Activated naive CD8-positive, alpha-beta T cell treated with anti-CD3 and anti-CD28 coated beads, Interleukin-2, amount 10 ng/mL, durations not matched to agents 7 days and 5 days (primary cell): ENCODE measurements at regions not wholly inside any gene's neighbourhood (a gene's known extent, or its start where the extent isn't known, plus 50 kb on each side); places are given as distances from the start of the nearest gene placed in this dataset.
"Not testable (repeated sequence)": the region's sequence is repeated elsewhere in the genome, so short reads cannot be mapped to it uniquely, and the experiment has no call there.

ENCODE experiments used
- ATAC-seq: fragments of 150-1000 bp; cut with Tn5 transposase; one replicate; pipeline ENCODE4 v1.10.0; 2021; ENCODE audit warnings: low read depth, moderate library complexity
- POLR2A ChIA-PET: fragments of 350-600 bp; sonication (Branson Sonifier 250); formaldehyde crosslinking; loops from one replicate; lab custom pipeline; 2021; ENCODE audit warnings: antibody characterized with exemption; lab: Charles Lee
- DNase-seq: peaks from one replicate; pipeline ENCODE4 v3.0.0; 2021
- H3K27ac Mint-ChIP-seq: one replicate; pipeline ENCODE4 v1.8.0; 2022; ENCODE audit warnings: mild to moderate bottlenecking, mixed read lengths
- H3K27me3 Mint-ChIP-seq: one replicate; pipeline ENCODE4 v1.8.0; 2022; ENCODE audit warnings: mild to moderate bottlenecking, moderate library complexity, mixed read lengths
- H3K36me3 Mint-ChIP-seq: one replicate; pipeline ENCODE4 v1.8.0; 2021; ENCODE audit warnings: mild to moderate bottlenecking, mixed read lengths
- H3K4me1 Mint-ChIP-seq: one replicate; pipeline ENCODE4 v1.8.0; 2021; ENCODE audit warnings: mixed read lengths
- H3K4me3 Mint-ChIP-seq: one replicate; pipeline ENCODE4 v1.8.0; 2022; ENCODE audit warnings: mild to moderate bottlenecking, moderate library complexity, mixed read lengths
- H3K9me3 Mint-ChIP-seq: one replicate; pipeline ENCODE4 v1.8.0; 2021; ENCODE audit warnings: mixed read lengths

DNA sequence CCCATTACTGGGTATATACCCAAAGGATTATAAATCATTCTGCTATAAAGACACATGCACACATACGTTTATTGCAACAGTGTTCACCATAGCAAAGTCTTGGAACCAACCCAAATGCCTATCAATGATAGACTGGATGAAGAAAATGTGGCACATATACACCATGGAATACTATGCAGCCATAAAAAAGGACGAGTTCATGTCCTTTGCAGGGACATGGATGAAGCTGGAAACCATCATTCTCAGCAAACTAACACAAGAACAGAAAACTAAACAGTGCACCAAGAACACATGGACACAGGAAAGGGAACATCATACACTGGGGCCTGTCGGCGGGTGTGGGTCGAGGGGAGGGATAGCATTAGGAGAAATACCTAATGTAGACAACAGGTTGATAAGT, 65.5 kb upstream of the TEAD1 start:
- POLR2A ChIA-PET, H3K27ac Mint-ChIP-seq, DNase-seq, H3K4me3 Mint-ChIP-seq, H3K27me3 Mint-ChIP-seq, H3K36me3 Mint-ChIP-seq, ATAC-seq, H3K4me1 Mint-ChIP-seq: not testable (repeated sequence)
- peaks cover 13% of the 10 kb centered on the region for H3K9me3 Mint-ChIP-seq

DNA sequence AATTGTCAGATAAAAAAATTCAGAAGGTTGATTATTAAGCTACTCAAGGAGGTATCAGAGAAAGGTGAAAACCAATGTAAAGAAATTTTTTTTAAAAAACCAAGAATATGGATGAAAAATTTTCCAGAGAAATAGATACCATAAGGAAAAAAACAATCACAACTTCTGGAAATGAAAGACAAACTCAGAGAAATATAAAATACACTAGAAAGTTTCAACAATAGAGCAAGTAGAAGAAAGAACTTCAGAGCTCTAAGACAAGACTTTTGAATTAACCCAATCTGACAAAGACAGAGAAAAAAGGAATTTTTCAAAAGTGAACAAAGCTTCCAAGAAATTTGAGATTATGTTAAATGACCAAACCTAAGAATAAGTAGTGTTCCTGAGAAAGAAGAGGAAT, 62.9 kb upstream of the TEAD1 start:
- H3K4me3 Mint-ChIP-seq = no peak overlapping the region
- H3K9me3 Mint-ChIP-seq = peaks cover 13% of the 10 kb centered on the region
- no peak overlapping the region for H3K27ac Mint-ChIP-seq
- no peaks in the 10 kb centered on the region for H3K36me3 Mint-ChIP-seq
- POLR2A ChIA-PET = no interaction called here
- no peak for DNase-seq
- peaks cover 4% of the 10 kb centered on the region for H3K27me3 Mint-ChIP-seq
- no peak for ATAC-seq
- no peaks in the 10 kb centered on the region for H3K4me1 Mint-ChIP-seq

DNA sequence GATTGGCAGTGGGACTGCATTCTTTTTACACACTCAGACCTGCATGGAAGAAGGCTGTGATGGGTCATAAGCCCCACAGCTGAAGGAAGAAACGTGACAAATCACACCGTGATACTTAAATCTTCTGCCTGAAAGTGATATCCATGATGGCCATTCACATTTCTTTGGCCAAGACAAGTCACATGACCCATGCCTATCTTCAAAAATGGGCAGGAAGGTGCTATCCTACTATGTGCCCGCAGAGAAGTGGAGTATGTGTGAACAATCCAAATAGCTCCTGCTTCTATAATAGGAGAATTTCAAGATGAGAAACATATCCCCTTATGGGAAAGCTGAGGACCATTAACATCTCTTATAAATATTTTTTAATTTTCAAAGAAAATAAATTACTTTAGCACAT, 56.6 kb upstream of the TEAD1 start:
- H3K27ac Mint-ChIP-seq = no peak overlapping the region
- ATAC-seq (no peak), DNase-seq (no peak)
- H3K4me1 Mint-ChIP-seq = peaks cover 1% of the 10 kb centered on the region
- peaks cover 8% of the 10 kb centered on the region for H3K9me3 Mint-ChIP-seq
- POLR2A ChIA-PET = no interaction called here
- H3K36me3 Mint-ChIP-seq = peaks cover 1% of the 10 kb centered on the region
- H3K27me3 Mint-ChIP-seq = peaks cover 8% of the 10 kb centered on the region
- H3K4me3 Mint-ChIP-seq = no peak overlapping the region

DNA sequence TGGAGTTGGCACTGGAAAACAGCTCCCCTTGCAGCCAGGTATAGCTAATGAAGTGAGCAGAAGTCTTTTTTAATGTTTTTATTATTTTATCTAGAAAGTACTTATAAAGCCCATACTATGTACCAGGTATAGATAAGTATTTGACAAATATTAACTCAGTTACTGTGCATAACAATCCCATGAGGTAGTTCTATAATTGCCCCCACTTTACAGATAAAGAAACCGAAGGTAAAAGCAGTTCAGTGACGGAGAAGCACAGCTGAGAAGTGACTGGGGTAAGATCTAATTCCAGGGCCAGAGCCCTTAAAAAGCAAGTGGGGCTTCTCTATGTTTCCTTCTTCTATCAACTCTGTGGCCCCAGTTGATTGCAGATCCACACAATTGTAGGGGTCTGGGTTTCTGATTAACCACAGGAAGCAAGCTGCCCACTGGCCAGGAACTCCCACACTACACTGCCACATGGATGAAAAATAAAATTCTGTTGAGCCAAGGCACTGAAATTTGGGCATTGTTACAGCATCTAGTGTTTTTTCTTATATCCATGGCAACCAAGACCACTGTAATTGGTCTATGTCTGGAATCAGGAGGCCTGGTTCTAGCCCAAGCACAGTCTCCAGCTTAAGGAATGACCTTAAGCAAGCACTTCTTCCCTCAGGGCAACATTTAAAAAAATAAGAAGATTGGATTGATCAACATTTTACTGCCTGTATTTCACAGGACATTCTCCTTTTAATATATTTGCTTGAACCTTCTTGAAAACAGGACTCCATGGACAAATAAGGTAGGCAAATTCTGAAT, 55.3 kb upstream of the TEAD1 start:
- Mint-ChIP-seq H3K36me3 (peaks cover 1% of the 10 kb centered on the region), H3K27ac (no peak overlapping the region), H3K9me3 (peaks cover 4% of the 10 kb centered on the region)

DNA sequence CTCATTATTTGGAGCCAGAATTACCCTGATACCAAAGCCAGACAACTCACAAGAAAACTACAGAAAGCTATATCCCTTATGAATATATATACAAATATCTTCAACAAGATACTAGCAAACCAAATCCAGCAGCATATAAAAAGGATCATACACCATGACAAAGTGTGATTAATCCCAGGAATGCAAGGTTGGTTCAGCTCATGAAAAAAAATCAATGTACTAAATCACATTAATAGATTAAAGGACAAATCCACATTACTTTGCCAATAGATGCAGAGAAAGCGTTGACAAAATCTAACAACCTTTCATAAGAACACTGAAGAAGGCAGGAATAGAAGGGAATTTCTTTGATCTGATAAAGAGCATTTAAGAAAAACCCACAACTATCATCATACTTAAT, 50.4 kb upstream of the TEAD1 start:
- Mint-ChIP-seq H3K9me3 (peaks cover 4% of the 10 kb centered on the region), H3K27me3 (peaks cover 8% of the 10 kb centered on the region), H3K36me3 (peaks cover 1% of the 10 kb centered on the region), H3K4me3 (no peak overlapping the region), H3K4me1 (peaks cover 1% of the 10 kb centered on the region), H3K27ac (no peak overlapping the region)
- POLR2A ChIA-PET = no interaction called here
- ATAC-seq (no peak), DNase-seq (no peak)

More for the DNA sequence above, 55.3 kb upstream of the TEAD1 start:
- POLR2A ChIA-PET = no interaction called here
- no peak overlapping the region for H3K4me3 Mint-ChIP-seq
- ATAC-seq = no peak
- peaks cover 8% of the 10 kb centered on the region for H3K27me3 Mint-ChIP-seq
- no peak for DNase-seq
- H3K4me1 Mint-ChIP-seq = peaks cover 1% of the 10 kb centered on the region
